Stimulated activated CD8-positive, alpha-beta memory T cell treated with anti-CD3 and anti-CD28 coated beads, Interleukin-4, amount 100 ng/mL, for 1 hour (primary cell): ENCODE measurements at regions not wholly inside any gene's neighbourhood (a gene's known extent, or its start where the extent isn't known, plus 50 kb on each side); places are given as distances from the start of the nearest gene placed in this dataset.
A peak's percentile ranks its signal among the peaks of the same experiment; 100 is the strongest.

Source experiments
- DNase-seq, 2 donors: peaks; one replicate each; pipeline ENCODE4 v3.0.0-alpha.2; 2020; ENCODE audit warnings: low read depth in 2 of 2, low spot score in 1 of 2

DNA sequence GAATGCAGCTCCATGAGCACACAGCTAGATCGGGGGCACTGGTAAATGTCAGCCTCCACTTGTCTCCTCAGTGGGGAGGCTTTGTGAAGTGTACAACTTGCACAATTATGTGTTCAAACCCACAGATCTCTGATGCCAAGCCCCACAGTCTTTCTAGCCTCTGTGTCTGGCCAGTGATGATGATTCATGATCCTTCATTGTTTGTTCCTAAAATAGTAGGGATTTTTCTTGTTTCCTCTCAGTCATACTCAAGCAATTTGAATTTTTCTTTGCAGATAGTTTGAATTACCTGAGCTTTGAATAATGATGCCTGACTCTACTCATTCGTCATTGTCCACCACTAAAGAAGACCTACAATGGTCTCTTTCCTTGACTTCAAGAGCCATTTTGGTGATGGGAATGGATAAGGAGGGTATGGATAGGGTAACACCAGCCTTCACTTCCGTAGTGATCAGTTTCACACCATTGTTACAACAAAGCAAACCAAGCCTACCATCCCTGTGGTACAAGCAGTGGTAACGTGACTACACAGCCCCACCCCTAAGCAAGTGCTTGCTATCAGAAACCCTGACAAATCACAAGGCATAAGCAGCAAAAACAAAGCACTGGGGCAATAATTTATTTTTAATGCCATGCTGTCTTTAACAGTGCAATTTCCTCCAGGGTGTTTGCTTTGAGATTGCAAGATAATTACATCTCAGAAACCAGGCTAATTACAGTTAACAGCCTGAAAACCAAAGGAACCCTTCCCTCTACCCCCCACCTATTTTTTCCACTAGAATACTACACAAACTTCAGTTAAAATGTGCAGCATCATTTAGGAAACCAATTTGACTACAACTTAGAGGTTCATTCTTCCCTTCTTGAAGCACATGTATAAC lies 114.1 kb upstream of the PPP2R3A start:
- DNase-seq: no peak

DNA sequence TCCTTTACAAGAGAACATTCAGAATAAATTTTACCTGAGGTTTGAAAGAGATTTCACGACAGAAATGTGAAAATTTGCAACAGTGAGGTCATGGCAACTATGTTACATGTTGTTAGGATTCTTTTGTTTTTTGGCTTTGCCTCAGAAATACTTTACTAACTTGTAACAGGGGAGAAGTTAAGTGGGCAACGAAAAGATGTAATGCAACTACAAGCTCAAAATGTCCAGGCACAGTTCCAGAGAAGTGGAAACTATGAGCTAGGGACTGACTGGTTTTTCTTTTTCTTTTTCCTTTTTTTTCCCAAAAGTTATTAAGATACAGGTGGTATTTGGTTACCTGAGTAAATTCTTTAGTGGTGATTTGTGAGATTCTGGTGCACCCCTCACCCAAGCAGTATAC lies 111.5 kb upstream of the PPP2R3A start:
- DNase-seq: no peak

GRCh38 chr3:135860761-135861160 lies 104.8 kb upstream of the PPP2R3A start:
- DNase-seq: no peak

- DNase-seq: no peak
Observed at GRCh38 chr3:135862361-135862760, 103.2 kb upstream of the PPP2R3A start.

- DNase-seq: no peak
Observed at GRCh38 chr3:135864060-135864459, 101.5 kb upstream of the PPP2R3A start.

DNA sequence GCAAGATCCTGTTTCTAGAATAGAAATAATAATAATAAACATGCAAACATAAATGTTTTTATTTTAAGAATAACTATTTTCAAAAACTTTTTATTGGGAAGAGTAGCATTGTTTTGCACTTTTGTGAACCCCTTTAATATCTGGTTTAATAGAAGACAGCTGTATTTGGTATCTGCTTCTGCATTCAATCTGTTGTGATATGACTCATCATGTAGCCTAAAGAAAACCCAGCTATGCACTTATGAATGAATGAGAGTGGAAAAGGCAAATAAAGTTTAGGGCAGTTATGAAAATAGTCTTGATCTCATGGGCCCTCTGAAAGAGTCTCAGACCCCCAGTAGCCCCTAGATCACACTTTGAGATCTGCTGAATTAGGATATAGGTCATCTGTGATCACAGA lies 100.4 kb upstream of the PPP2R3A start:
- no peak for DNase-seq

DNA sequence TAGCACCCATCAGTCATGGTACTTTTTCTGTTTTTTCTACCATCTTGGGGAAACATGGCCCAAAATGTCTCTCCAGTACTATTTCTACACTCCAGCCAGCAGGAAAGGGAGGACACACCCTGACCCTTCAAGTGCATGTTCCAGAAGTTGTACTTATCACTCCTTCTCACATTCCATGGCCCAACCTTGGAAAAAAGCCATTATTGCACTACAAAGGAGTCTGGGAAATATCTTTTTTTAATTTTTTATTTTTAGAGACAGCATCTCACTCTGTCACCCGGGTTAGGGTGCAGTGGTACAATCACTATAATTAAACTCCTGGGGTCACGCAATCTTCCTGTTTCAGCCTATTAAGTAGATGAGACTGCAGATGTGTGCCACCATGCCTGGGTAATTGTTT lies 100.0 kb upstream of the PPP2R3A start:
- DNase-seq: no peak

- no peak for DNase-seq
Observed at GRCh38 chr3:135867911-135868310, 97.6 kb upstream of the PPP2R3A start.

DNA sequence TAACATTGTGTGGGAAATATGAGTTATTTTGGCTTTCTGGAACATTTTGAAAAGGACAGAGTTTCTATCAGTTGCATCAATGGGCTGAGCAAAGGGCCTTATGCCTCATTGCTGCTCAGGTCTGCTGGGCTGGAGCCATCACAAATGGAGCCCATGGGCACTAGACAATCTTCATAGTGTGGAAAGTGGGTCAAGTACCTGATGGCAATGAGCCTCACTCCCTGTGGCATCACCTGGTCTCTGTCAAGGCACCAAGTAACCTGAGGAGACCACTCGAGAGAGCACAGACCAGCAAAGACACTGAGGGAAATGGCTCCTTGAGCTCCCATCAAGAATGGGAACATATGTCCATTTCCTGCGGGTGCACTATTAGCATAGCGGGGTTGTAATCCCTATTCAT lies 96.7 kb upstream of the PPP2R3A start:
- DNase-seq: no peak

GRCh38 chr3:135869439-135870105 lies 96.0 kb upstream of the PPP2R3A start:
- no peak for DNase-seq

GRCh38 chr3:135871311-135871710 lies 94.2 kb upstream of the PPP2R3A start:
- DNase-seq: no peak

DNA sequence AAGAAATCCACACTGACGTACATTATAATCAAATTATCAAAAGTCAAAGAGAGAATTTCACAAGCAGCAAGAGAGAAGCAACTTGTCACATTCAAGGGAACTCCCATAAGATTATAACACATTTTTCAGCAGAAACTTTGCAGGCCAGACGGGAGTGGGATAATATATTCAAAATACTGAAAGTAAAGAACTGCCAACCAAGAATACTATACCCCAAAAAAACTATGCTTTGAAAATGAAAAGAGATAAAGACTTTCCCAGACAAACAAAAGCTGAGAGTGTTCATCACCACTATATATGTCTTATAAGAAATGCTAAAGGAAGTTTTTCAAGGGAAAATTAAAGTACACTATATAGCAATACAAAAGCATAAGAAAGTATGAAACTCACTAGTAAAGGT lies 91.5 kb upstream of the PPP2R3A start:
- no peak for DNase-seq

DNA sequence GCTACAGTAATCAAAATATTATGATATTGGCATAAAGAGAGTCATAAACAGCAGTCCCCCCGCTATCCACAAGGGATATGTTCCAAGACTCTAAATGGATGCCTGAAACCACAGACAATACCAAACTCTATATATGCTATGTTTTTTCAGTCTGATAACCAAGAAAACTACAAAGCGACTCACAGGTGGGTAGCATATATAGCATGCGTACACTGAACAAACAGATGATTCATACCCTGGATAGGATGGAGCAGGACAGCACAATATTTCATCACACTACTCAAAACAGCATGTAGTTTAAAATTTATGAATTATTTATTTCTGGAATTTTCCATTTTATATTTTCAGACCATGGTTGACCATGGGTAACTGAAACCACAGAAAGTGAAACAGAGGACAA lies 87.0 kb upstream of the PPP2R3A start:
- no peak for DNase-seq

DNA sequence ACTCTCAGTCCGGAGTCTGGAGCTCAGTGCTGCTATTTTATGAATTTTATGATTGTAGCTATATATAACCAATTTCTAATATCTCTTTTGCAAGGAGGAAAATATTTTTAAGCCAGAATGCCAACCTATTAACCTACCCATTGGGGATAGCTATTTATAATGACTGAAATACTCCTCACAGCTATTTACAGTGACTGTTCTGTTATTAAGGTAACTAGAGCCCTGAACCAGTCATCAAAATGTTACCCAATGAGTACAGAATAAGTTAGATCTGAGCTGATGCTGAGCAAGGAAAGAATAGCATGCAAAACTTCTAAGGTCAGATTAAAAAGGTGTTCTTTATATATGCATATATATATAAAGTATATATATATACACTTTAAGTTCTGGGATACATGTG lies 79.6 kb upstream of the PPP2R3A start:
- no peak for DNase-seq

- DNase-seq: no peak
Observed at GRCh38 chr3:135887220-135887619, 78.3 kb upstream of the PPP2R3A start.

DNA sequence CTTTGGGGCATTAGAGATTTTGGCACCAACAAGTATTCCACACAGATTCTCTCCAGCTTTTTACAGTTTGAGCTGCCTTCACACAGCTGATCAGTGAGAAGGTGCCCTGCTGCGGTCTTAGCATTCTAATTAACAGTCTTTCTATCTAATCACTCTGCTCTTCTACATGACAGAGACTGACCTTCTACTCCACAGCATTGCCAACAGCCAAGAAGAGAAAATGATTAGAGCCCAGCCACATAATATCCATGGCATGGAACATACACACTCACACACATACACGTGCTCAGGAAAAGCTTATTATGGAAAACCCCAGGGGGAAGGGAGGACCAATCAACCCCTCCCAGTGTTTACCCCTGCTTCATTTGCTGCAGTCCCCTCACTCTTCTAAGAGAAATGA lies 76.1 kb upstream of the PPP2R3A start:
- DNase-seq: no peak

GRCh38 chr3:135891121-135891520 lies 74.4 kb upstream of the PPP2R3A start:
- no peak for DNase-seq

DNA sequence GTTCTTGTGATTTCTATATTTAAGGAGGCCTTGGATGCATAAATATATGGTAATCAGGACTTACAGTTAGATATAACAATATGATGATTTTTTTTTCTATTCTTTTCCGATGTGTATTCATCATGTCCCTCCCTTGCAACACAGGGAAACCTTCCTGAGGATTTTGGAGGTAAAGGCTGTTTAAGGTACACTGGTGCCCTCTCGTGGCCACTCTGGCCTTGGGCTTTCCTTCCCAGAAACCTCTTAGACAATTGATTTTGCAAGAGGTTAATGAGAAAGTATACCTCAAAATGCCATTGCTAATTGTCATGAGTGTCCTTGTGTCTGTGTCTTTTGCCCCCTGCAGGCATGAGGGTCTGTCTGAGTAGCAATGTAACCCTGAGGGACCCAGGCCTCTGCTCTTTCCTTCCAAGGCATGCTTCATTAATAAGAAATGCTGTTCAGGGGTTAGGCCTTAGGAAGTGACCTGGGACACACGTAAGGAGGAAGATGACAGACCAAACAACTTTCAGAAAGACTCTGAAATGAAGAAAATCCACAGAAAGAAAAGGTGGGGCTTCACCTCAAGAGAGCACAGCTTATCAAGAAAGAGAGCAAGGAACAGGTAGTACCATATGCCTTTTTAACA lies 70.3 kb upstream of the PPP2R3A start:
- peak in 1 of 2 donors; percentile 2 for DNase-seq

DNA sequence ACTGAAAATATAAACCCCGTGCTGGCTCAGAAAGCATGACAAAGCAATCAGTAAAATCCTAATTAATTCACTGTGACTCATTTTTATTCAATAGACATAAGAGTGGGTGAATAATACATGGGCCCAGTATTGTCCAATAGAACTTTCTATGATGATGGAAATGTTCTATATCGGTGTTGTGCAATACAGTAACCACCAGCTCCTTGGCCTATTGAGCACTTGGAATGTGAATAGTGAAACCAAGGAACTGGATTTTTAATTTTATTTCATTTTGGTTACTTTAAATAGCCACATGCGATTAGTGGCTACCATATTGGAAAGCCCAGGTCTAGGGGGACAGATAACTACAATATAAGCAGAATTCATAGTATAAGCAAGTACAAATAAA lies 69.8 kb upstream of the PPP2R3A start:
- DNase-seq: no peak

DNA sequence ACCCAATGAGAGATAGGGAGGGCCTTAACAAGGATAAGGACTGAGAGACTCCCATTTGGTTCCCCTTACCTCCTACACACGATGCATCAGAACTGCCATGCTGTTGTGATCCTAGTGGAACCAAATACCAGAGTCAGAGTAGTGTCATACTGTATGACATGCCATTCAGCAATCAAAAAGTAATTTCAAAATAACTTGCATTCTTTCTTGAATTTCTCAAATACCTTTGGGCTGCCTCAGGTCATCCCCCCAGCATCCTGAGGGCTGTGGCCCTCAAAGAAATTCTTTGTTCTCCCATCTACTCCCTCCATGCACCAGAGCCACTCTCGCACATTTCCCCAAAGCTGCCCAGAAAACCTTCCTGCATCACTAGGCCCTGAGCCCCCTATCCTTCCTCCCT lies 68.9 kb upstream of the PPP2R3A start:
- no peak for DNase-seq

DNA sequence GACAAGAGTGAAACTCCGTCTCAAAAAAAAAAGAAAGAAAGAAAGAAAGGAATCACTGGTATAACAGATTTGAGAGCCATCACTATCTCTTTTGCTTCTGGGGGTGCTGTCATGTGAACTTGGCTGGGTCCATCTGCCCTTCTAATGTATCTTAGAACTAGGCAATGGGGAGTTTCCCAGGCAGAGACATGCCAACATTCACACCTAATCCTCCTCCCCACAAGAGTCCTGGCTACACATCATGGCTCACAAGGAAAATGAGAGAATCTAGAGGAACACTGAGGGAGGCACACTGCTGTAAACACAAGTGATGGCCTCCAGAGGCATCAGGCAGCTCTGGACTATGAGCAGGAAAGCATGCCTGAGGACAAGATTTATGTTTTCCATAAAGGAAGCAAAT lies 67.8 kb upstream of the PPP2R3A start:
- DNase-seq: no peak

DNA sequence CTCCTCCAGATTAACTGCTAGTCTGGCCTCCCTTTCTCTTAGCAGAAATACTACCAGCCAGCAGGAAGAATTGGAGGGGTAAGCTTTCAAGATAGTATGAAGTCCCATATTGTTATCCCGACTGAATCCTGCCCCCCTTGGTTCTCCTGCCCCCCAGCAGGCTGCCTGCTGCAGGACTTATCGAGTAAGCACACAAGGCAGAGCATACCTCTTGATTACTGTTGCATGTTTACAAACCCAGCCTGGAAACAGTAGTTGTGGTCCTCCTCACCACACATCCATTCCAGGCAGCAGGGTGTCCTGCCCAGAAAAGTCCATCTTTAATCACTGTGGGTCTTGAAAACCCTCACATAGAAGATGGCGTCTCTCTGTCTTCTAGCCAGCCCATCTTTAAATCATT lies 66.8 kb upstream of the PPP2R3A start:
- DNase-seq: no peak
